ENCODE measurements at regions not wholly inside any gene's neighbourhood (a gene's known extent, or its start where the extent isn't known, plus 50 kb on each side); places are given as distances from the start of the nearest gene placed in this dataset.

- DNase-seq = no peak
Measured at GRCh38 chr4:189046642-189047041, 894.0 kb upstream of the FRG1 start.

GRCh38 chr4:189048119-189048518 lies 892.6 kb upstream of the FRG1 start:
- DNase-seq = no peak

DNA sequence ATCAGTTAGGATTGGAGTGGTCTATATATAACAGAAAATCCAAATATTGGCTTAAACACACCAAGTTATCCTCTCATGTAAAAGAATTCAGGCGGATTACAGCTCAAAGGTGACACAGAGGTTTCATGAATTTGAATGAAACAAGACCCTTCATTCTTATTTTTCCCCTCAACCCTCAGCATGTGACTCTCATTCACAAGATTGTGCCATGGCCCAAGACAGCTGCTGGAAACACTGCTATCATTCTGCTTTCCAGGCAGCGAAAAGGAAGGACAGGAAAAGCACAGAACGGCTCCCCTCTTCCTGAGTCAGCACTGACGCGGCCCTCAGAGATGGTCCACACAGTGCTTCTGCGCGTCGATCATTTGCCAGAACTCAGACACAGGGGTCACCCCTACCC lies 891.0 kb upstream of the FRG1 start:
- no peak for DNase-seq

GRCh38 chr4:189050643-189051042 lies 890.0 kb upstream of the FRG1 start:
- DNase-seq = no peak

DNA sequence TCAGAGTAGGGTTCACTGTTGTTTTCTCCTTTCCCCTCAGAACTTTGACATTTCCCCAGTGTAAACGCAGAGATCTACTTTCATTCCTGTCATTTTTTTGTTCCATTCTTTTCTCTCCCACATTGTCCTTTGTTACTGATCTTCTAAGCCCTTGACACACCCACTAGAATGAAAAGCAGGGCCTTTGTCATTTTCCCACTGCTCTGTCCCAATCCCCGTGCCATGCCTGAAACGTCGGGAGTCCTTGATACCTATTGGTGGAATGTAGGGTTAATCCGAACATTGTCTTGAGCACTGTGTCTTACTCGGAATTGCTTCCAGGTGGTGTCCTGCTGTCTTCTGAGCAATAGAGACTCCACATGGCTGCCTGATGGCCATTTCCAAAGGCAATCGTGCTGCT lies 887.1 kb upstream of the FRG1 start:
- no peak for DNase-seq

GRCh38 chr4:189060104-189060503 lies 880.6 kb upstream of the FRG1 start:
- no peak for DNase-seq

- no peak for DNase-seq
Measured at GRCh38 chr4:189062047-189062820, 878.4 kb upstream of the FRG1 start.

DNA sequence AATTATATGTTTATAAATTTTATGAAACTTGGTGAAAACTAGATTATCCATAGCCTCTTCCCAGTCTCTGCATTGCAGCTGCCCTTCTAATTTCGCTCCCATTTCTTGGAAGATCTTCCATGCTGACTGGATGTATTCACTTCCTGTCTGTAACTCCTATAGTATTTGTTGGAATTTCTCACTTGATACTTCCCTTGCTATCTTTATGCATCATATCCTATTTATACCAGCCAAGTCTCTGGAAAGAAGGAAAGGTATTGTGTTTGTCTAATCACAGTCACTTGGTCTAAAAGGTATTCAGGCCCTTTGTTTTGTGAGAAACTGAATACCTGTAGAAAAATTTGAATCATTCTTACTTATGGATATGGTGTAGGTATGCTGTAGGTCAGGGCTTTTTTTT lies 870.9 kb upstream of the FRG1 start:
- no peak for DNase-seq

- DNase-seq = no peak
Measured at GRCh38 chr4:189071241-189071640, 869.4 kb upstream of the FRG1 start.

DNA sequence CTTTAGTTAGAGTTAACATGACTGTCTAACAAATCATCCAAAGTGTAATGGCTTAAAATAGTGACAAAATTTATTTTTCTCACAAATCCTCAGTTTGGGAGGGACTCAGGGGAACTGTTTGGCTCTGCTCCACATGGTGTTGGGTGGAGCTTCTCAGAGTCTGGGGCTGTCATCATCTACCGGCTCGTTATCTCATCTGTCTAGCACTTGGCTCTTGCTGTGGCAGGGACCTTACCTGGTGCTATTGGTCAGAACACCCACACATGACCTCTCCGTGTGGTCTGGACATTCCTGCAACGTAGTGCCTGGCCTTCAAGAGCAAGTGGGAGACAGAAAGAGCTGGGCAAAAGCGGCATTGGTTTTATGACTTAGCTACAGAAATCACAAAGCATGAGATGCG lies 866.9 kb upstream of the FRG1 start:
- no peak for DNase-seq

DNA sequence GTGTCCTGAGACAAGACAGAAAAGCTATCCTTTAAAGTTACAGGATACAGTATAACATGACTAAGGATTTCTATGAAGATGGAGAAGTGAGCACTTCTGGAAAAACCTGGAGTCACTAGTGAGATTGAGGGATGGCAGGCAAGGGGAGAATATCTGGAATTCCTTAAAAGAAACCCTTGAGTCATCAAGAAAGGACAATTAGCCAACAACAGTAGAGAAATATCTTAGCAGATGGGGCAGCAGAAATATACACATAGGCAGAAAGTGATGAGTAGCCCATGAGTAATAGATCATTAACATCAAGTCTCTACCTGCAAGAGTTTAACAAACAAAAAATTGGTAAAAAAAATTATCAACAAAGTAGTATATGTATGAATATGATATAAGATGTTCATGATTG lies 858.8 kb upstream of the FRG1 start:
- DNase-seq = no peak

GRCh38 chr4:189083769-189084168 lies 856.9 kb upstream of the FRG1 start:
- DNase-seq = no peak

DNA sequence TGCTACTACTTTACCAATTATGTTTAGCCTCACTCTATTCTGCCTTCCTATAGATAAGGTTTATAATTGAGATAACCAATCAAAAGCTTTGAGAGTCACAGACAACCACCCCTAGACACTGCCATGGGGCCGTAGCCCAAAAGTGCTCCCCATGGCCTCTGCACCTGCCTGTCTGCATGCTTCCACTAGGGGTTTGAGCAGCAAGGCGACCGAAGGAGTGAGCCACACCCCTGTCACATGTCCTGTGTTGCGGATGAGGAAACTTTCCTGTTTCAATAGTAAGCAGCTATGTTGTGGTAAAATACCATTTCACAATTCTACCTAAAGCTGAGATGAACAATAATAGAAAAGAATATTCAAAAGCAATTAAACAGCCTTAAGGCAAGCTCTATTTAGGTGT lies 856.0 kb upstream of the FRG1 start:
- DNase-seq = peak; percentile 3

- no peak for DNase-seq
Measured at GRCh38 chr4:189087971-189088370, 852.7 kb upstream of the FRG1 start.

GRCh38 chr4:189088780-189089179 lies 851.9 kb upstream of the FRG1 start:
- no peak for DNase-seq

DNA sequence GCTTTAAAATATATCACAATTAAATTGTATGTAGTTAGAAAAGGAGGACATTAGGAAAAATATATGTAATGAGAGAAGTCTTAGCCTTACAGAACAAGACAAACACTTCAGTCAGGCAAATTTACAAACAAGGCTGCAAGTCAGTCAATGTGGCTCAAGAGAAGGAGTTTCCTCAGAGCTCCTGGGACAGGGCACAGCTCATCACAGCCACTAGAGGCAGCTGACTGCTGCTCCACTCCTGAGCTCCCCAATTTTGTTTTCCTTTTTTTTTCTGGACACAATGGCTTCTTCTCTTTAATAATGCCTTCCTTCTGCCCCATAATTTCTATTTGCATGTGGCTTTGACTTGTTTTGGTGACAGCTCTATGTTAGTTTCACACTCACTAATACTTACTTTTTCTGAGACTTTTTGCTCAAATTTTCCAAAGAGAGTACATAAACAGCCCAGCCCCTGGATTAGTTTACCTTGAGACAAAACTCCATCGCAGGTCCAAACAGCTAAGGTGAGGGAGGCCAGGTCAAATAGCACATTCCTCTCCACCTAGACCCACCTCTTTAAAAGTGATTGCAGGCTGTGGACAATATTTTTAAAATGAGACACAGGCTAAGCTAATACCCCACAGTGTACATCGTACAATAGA lies 850.4 kb upstream of the FRG1 start:
- peak; percentile 2 for DNase-seq

DNA sequence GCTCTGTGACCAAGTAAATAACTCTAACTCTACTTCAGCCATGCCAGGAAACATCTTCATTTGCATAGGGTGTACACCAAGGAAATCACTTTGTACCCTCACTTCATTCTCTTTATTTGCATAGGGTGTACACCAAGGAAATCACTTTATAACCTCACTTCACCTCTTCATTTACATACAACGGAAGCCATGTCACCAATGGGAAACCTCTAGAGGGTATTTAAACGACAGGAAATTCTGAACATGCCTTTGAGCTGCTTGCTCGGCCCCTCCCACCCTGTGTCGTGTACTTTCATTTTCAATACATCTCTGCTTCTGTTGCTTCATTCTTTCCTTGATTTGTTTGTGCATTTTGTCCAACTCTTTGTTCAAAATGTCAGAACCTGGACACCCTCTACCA lies 848.1 kb upstream of the FRG1 start:
- no peak for DNase-seq

DNA sequence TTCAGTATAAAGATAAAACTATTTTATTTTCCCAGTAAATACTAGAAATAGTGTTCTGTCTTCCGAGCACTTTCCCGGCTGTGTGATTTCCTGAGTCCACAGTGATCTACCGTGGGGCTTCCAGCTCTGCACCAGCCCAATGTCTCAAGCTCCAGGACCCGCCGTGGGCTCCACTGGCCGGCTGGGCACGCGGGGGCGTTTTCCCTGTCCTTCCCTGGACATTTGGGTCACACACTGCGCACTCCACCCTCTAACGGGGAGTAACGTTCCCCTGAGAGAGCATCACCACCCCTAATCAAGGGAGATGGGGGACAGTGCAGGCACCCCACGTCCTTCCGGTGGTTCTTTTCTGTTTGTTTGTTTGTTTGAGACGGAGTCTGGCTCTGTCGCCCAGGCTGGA lies 844.6 kb upstream of the FRG1 start:
- no peak for DNase-seq

DNA sequence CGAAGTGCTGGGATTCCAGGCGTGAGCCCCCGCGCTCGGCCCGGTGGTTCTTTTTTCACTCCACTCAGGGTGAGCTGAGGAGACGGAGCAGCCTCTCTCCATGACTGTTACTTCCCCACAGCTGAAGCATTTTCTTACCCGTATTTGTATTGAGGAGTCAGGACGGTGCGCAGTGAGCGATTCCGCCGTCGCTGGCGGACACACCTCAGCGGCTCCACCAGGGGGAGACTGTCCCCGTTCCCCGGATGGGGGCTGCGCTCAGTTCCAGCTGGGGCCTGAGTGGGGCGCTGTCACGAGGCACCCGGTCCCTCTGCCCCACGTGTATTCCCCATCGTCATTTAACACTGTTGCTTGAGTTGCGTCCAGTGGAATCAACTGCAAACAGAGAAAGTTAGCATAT lies 844.0 kb upstream of the FRG1 start:
- no peak for DNase-seq

DNA sequence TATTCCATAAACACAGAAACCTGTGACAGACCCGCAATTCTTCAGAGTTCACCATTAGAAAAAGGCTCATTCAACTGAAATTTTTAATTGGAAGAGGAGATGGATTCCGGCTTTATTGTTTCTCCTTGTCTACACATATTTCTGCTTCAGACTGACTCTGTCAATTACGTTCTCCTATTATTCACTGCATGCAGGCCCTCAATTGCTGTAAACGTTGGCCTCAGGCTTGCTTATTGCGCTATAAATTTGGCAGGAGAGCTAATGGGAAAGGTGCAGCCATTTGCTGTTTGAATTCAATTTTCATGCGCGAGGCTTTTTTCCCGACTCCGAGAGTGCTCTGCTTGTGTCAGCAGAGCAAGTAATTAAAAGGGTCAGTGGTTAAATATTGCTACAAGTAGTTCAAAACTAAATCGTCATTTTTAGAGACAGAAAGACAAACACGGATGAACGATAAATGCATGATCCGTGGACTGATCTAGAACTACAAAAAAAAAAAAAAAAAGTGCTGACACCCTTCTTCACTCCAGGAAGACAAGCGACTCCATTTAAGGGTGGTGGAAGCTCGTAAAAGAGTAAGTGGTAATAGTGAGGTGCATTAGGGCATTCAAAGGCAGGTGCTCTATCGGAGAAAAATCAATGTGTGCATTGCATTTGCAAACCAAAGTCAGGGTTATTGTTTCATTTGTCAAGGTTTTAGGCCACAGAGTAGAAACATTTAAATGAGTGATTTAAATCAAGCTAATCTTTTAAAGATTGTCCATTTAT lies 841.6 kb upstream of the FRG1 start:
- DNase-seq = no peak

- no peak for DNase-seq
Measured at GRCh38 chr4:189113389-189113888, 827.2 kb upstream of the FRG1 start.

GRCh38 chr4:189117426-189117825 lies 823.2 kb upstream of the FRG1 start:
- DNase-seq = no peak

DNA sequence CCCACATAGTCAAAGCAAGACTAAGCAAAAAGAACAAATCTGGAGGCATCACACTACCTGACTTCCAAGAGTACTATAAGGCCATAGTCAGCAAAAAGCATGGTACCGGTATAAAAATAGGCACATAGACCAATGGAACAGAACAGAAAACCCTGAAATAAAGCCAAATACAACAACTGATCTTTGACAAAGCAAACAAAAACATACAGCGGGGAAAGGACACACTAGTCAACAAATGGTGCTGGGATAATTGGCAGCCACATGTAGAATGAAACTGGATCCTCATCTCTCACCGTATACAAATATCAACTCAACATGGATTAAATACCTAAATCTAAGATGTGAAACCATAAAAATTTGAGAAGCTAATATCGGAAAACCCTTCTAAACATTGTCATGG lies 819.3 kb upstream of the FRG1 start:
- no peak for DNase-seq
